SK-N-SH treated with all-trans-retinoic acid at 6 μM for 48 hours (cell line): ENCODE measurements at regions not wholly inside any gene's neighbourhood (a gene's known extent, or its start where the extent isn't known, plus 50 kb on each side); places are given as distances from the start of the nearest gene placed in this dataset.

Experiments
- ATAC-seq: fragments of 200-7000 bp; cut with Tn5 transposase; 3 replicates; pipeline ENCODE4 v1.9.1; 2020; ENCODE audit warnings: mild to moderate bottlenecking, moderate library complexity
- ARNTL ChIP-seq: fragments of 450-650 bp; formaldehyde crosslinking; IDR thresholded peaks from 2 replicates; pipeline ENCODE4 v1.5.0; 2020; ENCODE audit warnings: low read depth, mild to moderate bottlenecking, moderate library complexity, borderline replicate concordance
- ESRRG ChIP-seq: fragments of 250-450 bp; sonication (Bioruptor Pico); IDR thresholded peaks from 2 replicates; pipeline ENCODE4 v1.6.1; 2021; ENCODE audit warnings: mild to moderate bottlenecking
- GLIS3 ChIP-seq: fragments of 250-450 bp; sonication (Bioruptor Pico); IDR thresholded peaks from 2 replicates; pipeline ENCODE4 v1.5.0; 2020; ENCODE audit warnings: mild to moderate bottlenecking, moderate library complexity
- ISL1 ChIP-seq: fragments of 250-450 bp; sonication (Bioruptor Pico); IDR thresholded peaks from 2 replicates; pipeline ENCODE4 v2.1.2; 2022; ENCODE audit warnings: mild to moderate bottlenecking, moderate library complexity
- OSR1 ChIP-seq: fragments of 250-450 bp; sonication (Bioruptor Pico); IDR thresholded peaks from 2 replicates; pipeline ENCODE4 v1.8.0; 2022; ENCODE audit warnings: moderate library complexity, mild to moderate bottlenecking, inconsistent platforms
- PPARA ChIP-seq: fragments of 250-450 bp; sonication (Bioruptor Pico); IDR thresholded peaks from 2 replicates; pipeline ENCODE4 v1.5.0; 2020; ENCODE audit warnings: mild to moderate bottlenecking, borderline replicate concordance
- RARB ChIP-seq: fragments of 250-450 bp; sonication (Bioruptor Pico); IDR thresholded peaks from 2 replicates; pipeline ENCODE4 v1.8.0; 2021; ENCODE audit warnings: mild to moderate bottlenecking, moderate library complexity
- SNAI2 ChIP-seq: fragments of 250-450 bp; sonication (Bioruptor Pico); IDR thresholded peaks from 2 replicates; pipeline ENCODE4 v1.5.0; 2020; ENCODE audit warnings: mild to moderate bottlenecking, moderate library complexity
- TCF4 ChIP-seq: fragments of 250-450 bp; sonication (Bioruptor Pico); IDR thresholded peaks from 2 replicates; pipeline ENCODE4 v1.8.0; 2021; ENCODE audit warnings: mild to moderate bottlenecking, moderate library complexity, borderline replicate concordance
- TOX ChIP-seq: fragments of 250-450 bp; sonication (Bioruptor Pico); IDR thresholded peaks from 2 replicates; pipeline ENCODE4 v1.8.0; 2021; ENCODE audit warnings: mild to moderate bottlenecking, moderate library complexity, borderline replicate concordance
- ZFP3 ChIP-seq: fragments of 250-450 bp; sonication (Bioruptor Pico); IDR thresholded peaks from 2 replicates; pipeline ENCODE4 v1.5.0; 2020; ENCODE audit warnings: mild to moderate bottlenecking, moderate library complexity
- ZNF565 ChIP-seq: fragments of 450-650 bp; formaldehyde crosslinking; conservative IDR thresholded peaks from 2 replicates; pipeline ENCODE4 v1.5.0; 2020; ENCODE audit warnings: low read depth, mild to moderate bottlenecking, moderate library complexity
- ZNF70 ChIP-seq: fragments of 450-650 bp; formaldehyde crosslinking; IDR thresholded peaks from 2 replicates; pipeline ENCODE4 v1.5.0; 2020; ENCODE audit warnings: mild to moderate bottlenecking, moderate library complexity
- ZNF8 ChIP-seq: fragments of 450-650 bp; formaldehyde crosslinking; IDR thresholded peaks from 2 replicates; pipeline ENCODE4 v1.5.0; 2020; ENCODE audit warnings: mild to moderate bottlenecking, moderate library complexity
- TF ChIP-seq, protein P1 (sequence below): fragments of 250-450 bp; sonication (Bioruptor Pico); IDR thresholded peaks from 2 replicates; pipeline ENCODE4 v1.8.0; 2021; ENCODE audit warnings: low read depth, mild to moderate bottlenecking, moderate library complexity, borderline replicate concordance
- TF ChIP-seq, protein P2 (sequence below): fragments of 250-450 bp; sonication (Bioruptor Pico); IDR thresholded peaks from 2 replicates; pipeline ENCODE4 v1.8.0; 2020; ENCODE audit warnings: mild to moderate bottlenecking, moderate library complexity, borderline replicate concordance
- TF ChIP-seq, protein P3 (sequence below): fragments of 250-450 bp; sonication (Bioruptor Pico); IDR thresholded peaks from 2 replicates; pipeline ENCODE4 v1.5.0; 2020; ENCODE audit warnings: mild to moderate bottlenecking, moderate library complexity
- TF ChIP-seq, protein P4 (sequence below): fragments of 250-450 bp; sonication (Bioruptor Pico); IDR thresholded peaks from 2 replicates; pipeline ENCODE4 v1.5.1; 2020; ENCODE audit warnings: low read depth, mild to moderate bottlenecking, moderate library complexity

DNA sequence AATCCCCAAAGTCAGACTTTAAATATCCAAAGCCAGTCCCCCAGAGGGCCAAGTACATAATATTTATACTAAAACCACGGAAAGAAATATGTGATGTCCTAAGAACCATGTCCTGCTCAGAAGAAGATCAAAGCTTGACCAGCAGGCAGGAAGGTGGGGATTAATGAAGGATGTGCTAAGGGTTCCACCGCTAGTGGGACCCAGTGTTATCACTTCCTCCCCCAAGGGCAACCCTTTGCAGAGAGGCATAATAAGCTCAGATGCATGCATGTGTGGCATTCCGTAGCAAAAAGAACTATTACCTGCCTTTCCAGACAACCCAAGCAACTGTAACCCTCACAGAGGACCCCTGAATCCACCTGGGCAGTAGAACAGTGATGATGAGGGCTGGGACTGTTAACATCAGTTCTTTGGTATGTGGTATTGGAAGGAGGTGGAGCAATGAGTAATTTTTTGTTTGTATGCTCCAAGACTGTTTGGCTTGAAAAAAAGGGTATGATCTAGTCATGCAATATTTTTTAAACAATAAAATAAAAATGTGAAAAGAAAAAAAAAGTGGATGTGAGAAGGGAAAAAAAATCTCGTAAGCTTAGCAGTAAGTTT lies 71.7 kb upstream of the ETV6 start:
- TF ChIP-seq RARB (CRISPR knock-in tag) (no peak), ZNF70 (CRISPR knock-in tag) (no peak), ISL1 (CRISPR knock-in tag) (no peak)
- TF ChIP-seq, protein P1, sequence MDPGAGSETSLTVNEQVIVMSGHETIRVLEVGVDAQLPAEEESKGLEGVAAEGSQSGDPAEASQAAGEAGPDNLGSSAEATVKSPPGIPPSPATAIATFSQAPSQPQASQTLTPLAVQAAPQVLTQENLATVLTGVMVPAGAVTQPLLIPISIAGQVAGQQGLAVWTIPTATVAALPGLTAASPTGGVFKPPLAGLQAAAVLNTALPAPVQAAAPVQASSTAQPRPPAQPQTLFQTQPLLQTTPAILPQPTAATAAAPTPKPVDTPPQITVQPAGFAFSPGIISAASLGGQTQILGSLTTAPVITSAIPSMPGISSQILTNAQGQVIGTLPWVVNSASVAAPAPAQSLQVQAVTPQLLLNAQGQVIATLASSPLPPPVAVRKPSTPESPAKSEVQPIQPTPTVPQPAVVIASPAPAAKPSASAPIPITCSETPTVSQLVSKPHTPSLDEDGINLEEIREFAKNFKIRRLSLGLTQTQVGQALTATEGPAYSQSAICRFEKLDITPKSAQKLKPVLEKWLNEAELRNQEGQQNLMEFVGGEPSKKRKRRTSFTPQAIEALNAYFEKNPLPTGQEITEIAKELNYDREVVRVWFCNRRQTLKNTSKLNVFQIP, result no peak
- no peak for ATAC-seq

DNA sequence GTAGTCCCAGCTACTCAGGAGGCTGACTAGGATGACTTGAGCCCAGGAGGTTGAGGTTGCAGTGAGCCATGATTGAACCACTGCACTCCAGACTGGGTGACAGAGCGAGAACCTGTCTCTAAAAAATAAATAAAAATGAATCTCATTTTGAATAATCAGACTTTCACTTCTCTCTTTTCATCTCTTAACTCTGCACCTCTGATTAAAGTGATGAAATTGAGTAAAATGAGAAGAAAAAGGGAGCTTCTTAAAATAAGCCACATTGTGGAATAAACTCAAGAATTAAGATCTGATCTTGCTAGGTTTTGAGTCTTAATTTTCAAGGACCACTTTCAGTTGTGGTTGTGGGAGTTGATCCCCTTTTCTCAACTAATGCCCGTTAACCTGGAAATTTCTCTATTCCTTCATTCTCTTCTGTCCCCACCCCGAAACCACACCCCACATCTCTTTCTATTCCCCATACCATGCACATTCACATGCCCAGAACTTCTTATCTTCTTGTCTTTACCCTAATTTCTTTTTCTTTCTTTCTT lies 70.9 kb upstream of the ETV6 start:
- ATAC-seq, result no peak
- TF ChIP-seq RARB (CRISPR knock-in tag) (no peak), ESRRG (CRISPR knock-in tag) (no peak), GLIS3 (CRISPR knock-in tag) (no peak), ZFP3 (no peak), TCF4 (no peak), TOX (CRISPR knock-in tag) (no peak), ARNTL (no peak), SNAI2 (no peak), PPARA (CRISPR knock-in tag) (no peak), ZNF8 (CRISPR knock-in tag) (no peak), ZNF565 (no peak)
- TF ChIP-seq, protein P2, sequence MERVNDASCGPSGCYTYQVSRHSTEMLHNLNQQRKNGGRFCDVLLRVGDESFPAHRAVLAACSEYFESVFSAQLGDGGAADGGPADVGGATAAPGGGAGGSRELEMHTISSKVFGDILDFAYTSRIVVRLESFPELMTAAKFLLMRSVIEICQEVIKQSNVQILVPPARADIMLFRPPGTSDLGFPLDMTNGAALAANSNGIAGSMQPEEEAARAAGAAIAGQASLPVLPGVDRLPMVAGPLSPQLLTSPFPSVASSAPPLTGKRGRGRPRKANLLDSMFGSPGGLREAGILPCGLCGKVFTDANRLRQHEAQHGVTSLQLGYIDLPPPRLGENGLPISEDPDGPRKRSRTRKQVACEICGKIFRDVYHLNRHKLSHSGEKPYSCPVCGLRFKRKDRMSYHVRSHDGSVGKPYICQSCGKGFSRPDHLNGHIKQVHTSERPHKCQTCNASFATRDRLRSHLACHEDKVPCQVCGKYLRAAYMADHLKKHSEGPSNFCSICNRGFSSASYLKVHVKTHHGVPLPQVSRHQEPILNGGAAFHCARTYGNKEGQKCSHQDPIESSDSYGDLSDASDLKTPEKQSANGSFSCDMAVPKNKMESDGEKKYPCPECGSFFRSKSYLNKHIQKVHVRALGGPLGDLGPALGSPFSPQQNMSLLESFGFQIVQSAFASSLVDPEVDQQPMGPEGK (CRISPR knock-in tag), result no peak
- TF ChIP-seq, protein P3, sequence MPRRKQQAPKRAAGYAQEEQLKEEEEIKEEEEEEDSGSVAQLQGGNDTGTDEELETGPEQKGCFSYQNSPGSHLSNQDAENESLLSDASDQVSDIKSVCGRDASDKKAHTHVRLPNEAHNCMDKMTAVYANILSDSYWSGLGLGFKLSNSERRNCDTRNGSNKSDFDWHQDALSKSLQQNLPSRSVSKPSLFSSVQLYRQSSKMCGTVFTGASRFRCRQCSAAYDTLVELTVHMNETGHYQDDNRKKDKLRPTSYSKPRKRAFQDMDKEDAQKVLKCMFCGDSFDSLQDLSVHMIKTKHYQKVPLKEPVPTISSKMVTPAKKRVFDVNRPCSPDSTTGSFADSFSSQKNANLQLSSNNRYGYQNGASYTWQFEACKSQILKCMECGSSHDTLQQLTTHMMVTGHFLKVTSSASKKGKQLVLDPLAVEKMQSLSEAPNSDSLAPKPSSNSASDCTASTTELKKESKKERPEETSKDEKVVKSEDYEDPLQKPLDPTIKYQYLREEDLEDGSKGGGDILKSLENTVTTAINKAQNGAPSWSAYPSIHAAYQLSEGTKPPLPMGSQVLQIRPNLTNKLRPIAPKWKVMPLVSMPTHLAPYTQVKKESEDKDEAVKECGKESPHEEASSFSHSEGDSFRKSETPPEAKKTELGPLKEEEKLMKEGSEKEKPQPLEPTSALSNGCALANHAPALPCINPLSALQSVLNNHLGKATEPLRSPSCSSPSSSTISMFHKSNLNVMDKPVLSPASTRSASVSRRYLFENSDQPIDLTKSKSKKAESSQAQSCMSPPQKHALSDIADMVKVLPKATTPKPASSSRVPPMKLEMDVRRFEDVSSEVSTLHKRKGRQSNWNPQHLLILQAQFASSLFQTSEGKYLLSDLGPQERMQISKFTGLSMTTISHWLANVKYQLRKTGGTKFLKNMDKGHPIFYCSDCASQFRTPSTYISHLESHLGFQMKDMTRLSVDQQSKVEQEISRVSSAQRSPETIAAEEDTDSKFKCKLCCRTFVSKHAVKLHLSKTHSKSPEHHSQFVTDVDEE (CRISPR knock-in tag), result no peak

DNA sequence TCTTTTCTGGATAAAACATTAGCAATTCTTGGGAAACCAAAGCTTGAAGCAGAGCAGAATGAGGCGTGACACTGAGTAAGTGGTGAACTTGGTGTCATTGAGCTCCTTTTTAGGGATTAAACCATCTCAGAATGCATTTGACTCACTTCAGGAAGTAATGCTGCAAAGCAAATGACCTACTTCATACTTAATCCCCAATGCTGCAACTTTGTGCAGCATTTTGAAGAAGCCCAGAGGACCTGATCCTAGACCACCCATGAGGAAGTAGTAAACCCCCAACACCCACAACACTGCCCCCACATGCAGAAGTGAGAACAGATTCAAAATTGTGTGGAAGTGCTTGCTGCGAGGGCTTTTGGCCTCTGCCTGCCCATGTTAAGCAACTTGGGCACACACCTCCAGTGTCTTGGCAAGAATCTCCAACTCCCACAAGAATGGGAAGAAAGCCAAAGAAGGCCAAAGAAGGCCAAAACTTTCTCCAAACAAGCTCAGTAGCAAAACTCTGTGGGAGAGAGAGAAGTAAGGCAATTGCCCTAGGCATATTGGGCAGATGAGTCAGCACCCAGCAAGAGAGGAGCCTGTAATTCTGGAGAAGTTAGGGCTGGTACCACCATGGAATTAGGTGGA lies 69.2 kb upstream of the ETV6 start:
- no peak for ATAC-seq
- TF ChIP-seq ESRRG (CRISPR knock-in tag) (no peak), OSR1 (no peak), GLIS3 (CRISPR knock-in tag) (no peak), TCF4 (no peak), RARB (CRISPR knock-in tag) (no peak), PPARA (CRISPR knock-in tag) (no peak), TOX (CRISPR knock-in tag) (no peak)
- TF ChIP-seq, protein P4, sequence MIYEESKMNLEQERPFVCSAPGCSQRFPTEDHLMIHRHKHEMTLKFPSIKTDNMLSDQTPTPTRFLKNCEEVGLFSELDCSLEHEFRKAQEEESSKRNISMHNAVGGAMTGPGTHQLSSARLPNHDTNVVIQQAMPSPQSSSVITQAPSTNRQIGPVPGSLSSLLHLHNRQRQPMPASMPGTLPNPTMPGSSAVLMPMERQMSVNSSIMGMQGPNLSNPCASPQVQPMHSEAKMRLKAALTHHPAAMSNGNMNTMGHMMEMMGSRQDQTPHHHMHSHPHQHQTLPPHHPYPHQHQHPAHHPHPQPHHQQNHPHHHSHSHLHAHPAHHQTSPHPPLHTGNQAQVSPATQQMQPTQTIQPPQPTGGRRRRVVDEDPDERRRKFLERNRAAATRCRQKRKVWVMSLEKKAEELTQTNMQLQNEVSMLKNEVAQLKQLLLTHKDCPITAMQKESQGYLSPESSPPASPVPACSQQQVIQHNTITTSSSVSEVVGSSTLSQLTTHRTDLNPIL, result no peak
- TF ChIP-seq, protein P3 (CRISPR knock-in tag), result no peak
